OCI-LY7 (cell line): ENCODE measurements at regions not wholly inside any gene's neighbourhood (a gene's known extent, or its start where the extent isn't known, plus 50 kb on each side); places are given as distances from the start of the nearest gene placed in this dataset.

Source experiments
- BruUV-seq: library from RNA; stranded (reverse); fragments of 400-500 nt; replicated peaks from 2 replicates; lab custom pipeline; 2021; lab: Mats Ljungman, UMichigan
- CTCF ChIA-PET: fragments of 300-600 bp; sonication (Branson Sonifier 250); formaldehyde crosslinking; loops from one replicate; lab custom pipeline; 2022; ENCODE audit warnings: antibody characterized with exemption; ENCODE audit not compliant: unreplicated experiment; lab: Charles Lee
- POLR2A ChIA-PET: fragments of 300-600 bp; sonication (Branson Sonifier 250); formaldehyde crosslinking; loops from one replicate; lab custom pipeline; 2022; ENCODE audit warnings: antibody characterized with exemption; lab: Charles Lee
- DNase-seq: peaks from one replicate; pipeline ENCODE4 v3.0.0-alpha.2; 2015; ENCODE audit warnings: low spot score
- H2AFZ ChIP-seq: fragments of 200-600 bp; sonication (generic), shearing (Covaris generic); 2 replicates; pipeline ENCODE4 v1.6.1; 2014; ENCODE audit warnings: mild to moderate bottlenecking, antibody characterized with exemption, low read length, moderate library complexity
- H3K27ac ChIP-seq: fragments of 200-600 bp; sonication (generic); 2 replicates; pipeline ENCODE4 v1.5.1; 2014; ENCODE audit warnings: mixed run types, low read depth, mild to moderate bottlenecking, moderate library complexity, low read length, inconsistent platforms; ENCODE audit not compliant: poor library complexity, severe bottlenecking
- H3K36me3 ChIP-seq: fragments of 200-600 bp; sonication (generic); 2 replicates; pipeline ENCODE4 v1.6.1; 2014; ENCODE audit warnings: mild to moderate bottlenecking, antibody characterized with exemption, low read length, moderate library complexity, mixed read lengths; ENCODE audit not compliant: insufficient read depth
- H3K4me1 ChIP-seq: fragments of 200-600 bp; sonication (generic); 2 replicates; pipeline ENCODE4 v1.5.1; 2014; ENCODE audit warnings: mild to moderate bottlenecking, low read length; ENCODE audit not compliant: insufficient read depth, poor library complexity, severe bottlenecking
- H3K4me2 ChIP-seq: fragments of 200-600 bp; sonication (generic); 2 replicates; pipeline ENCODE4 v1.6.1; 2014; ENCODE audit warnings: mild to moderate bottlenecking, low read length
- H3K4me3 ChIP-seq: fragments of 200-600 bp; sonication (generic); 2 replicates; pipeline ENCODE4 v1.5.1; 2014; ENCODE audit warnings: mild to moderate bottlenecking, low read depth, low read length; ENCODE audit not compliant: poor library complexity, severe bottlenecking
- H3K79me2 ChIP-seq: fragments of 200-600 bp; sonication (generic); 2 replicates; pipeline ENCODE4 v1.6.1; 2016; ENCODE audit warnings: low read depth, mild to moderate bottlenecking, low read length, moderate library complexity, mixed read lengths; ENCODE audit not compliant: insufficient read depth
- H3K9me2 ChIP-seq: fragments of 200-600 bp; sonication (generic); 2 replicates; pipeline ENCODE4 v1.6.1; 2016; ENCODE audit warnings: mild to moderate bottlenecking, low read length, mixed read lengths; ENCODE audit not compliant: insufficient read depth
- H3K9me3 ChIP-seq: fragments of 200-600 bp; sonication (generic); 2 replicates; pipeline ENCODE4 v1.6.1; 2014; ENCODE audit warnings: mild to moderate bottlenecking, mixed run types, low read length, mixed read lengths
- H4K20me1 ChIP-seq: fragments of 200-600 bp; sonication (generic); 2 replicates; pipeline ENCODE4 v1.6.1; 2014; ENCODE audit warnings: mild to moderate bottlenecking, antibody characterized with exemption, low read length, moderate library complexity, mixed read lengths; ENCODE audit not compliant: insufficient read depth
- EZH2phosphoT487 ChIP-seq: fragments of 200-600 bp; sonication (generic); IDR thresholded peaks from 2 replicates; pipeline ENCODE4 v1.6.1; 2018; ENCODE audit warnings: low read depth, borderline replicate concordance, mild to moderate bottlenecking, mixed run types, antibody characterized with exemption, low read length, moderate library complexity, mixed read lengths
- intact Hi-C: fragments of 100-400 bp; cut with micrococcal nuclease; formaldehyde crosslinking; loops from one replicate; pipeline ENCODE4 v1.10.0; 2022; ENCODE audit not compliant: unreplicated experiment
- TF ChIP-seq, protein P1 (sequence below): fragments of 200-600 bp; sonication (generic); conservative IDR thresholded peaks from 2 replicates; pipeline ENCODE4 v1.5.1; 2014; ENCODE audit warnings: mild to moderate bottlenecking, antibody characterized with exemption, low read length, moderate library complexity, mixed read lengths

DNA sequence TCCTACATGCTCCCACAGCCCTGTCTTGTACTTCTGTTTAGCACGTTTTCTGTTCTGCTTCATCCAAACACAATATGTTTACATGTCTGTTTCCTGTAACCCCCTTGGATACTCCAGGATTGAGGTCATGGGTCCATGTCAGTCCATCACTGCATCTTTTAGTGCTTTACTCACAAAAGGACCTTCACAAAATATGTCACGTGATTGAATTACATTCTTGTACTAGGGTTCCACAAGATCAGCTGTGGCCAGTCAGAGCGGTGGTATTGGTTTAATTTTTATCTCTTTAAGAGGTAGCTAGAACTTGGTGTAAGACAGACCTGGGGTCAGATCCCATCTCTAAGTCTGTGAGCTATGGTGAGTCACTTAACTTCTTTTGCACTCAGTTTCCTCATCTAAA lies 201.2 kb upstream of the FAM78B start:
- Histone ChIP-seq H3K36me3 (no peaks in the 10 kb centered on the region), H3K27ac (no peak overlapping the region), H3K4me1 (no peaks in the 10 kb centered on the region), H3K4me3 (no peak overlapping the region), H3K9me3 (no peaks in the 10 kb centered on the region), H2AFZ (no peak overlapping the region), H4K20me1 (no peaks in the 10 kb centered on the region), H3K4me2 (no peak overlapping the region), H3K79me2 (no peaks in the 10 kb centered on the region), H3K9me2 (no peaks in the 10 kb centered on the region)
- TF ChIP-seq, protein P1, sequence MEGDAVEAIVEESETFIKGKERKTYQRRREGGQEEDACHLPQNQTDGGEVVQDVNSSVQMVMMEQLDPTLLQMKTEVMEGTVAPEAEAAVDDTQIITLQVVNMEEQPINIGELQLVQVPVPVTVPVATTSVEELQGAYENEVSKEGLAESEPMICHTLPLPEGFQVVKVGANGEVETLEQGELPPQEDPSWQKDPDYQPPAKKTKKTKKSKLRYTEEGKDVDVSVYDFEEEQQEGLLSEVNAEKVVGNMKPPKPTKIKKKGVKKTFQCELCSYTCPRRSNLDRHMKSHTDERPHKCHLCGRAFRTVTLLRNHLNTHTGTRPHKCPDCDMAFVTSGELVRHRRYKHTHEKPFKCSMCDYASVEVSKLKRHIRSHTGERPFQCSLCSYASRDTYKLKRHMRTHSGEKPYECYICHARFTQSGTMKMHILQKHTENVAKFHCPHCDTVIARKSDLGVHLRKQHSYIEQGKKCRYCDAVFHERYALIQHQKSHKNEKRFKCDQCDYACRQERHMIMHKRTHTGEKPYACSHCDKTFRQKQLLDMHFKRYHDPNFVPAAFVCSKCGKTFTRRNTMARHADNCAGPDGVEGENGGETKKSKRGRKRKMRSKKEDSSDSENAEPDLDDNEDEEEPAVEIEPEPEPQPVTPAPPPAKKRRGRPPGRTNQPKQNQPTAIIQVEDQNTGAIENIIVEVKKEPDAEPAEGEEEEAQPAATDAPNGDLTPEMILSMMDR: no peak
- TF ChIP-seq EZH2phosphoT487: no peak
- POLR2A ChIA-PET: no interaction called here
- intact Hi-C loops: no loop called here
- CTCF ChIA-PET: no interaction called here
- DNase-seq: no peak
- BruUV-seq: no TSS peak

DNA sequence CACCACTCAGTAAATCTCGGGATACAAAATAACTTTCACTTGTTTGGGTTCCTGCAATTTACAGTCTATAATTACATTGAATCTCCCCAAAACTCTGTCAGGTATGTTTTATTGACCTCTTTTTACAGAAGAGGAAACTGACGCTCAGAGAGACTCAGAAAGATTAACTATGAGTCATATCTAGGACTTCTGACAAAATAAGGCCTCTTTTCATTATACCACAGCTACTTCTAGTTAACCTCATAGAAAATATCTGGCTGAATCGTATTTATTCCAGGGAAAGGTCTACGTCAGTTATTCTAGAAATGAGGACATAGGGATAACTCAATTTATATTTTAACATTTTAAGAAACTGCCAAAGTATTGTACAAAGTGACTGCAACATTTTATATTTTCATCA lies 211.1 kb upstream of the FAM78B start:
- no peaks in the 10 kb centered on the region for H3K79me2 ChIP-seq
- H3K4me2 ChIP-seq: no peak overlapping the region
- POLR2A ChIA-PET: no interaction called here
- CTCF ChIA-PET: no interaction called here
- H3K9me3 ChIP-seq: no peaks in the 10 kb centered on the region
- DNase-seq: no peak
- H3K4me3 ChIP-seq: no peak overlapping the region
- TF ChIP-seq, protein P1: no peak
- TF ChIP-seq EZH2phosphoT487: no peak
- BruUV-seq: no TSS peak
- intact Hi-C loops: no loop called here
- H3K36me3 ChIP-seq: no peaks in the 10 kb centered on the region
- H3K27ac ChIP-seq: no peak overlapping the region
- H4K20me1 ChIP-seq: no peaks in the 10 kb centered on the region
- H2AFZ ChIP-seq: no peak overlapping the region
- no peaks in the 10 kb centered on the region for H3K4me1 ChIP-seq
- no peaks in the 10 kb centered on the region for H3K9me2 ChIP-seq

DNA sequence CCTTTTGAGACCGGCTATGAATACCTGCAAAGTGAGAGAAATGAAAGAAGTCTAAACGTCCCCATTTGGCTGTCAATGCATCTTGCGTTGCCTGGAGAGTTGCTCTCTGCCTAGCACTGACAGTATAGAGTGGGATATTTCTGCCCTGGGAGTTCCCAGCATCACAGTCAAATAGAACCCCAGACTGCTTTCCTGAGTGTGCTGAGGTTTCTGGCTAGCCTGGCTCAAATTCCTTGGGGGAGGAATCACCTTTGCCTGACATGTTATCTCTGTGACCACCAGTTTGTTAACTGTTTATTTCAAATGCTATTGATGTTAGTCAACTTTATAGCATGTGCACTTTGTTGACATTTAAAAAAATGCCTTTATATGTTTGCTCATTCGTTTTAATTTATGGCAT lies 212.0 kb upstream of the FAM78B start:
- no peak overlapping the region for H3K4me3 ChIP-seq
- H3K9me2 ChIP-seq: no peaks in the 10 kb centered on the region
- no peaks in the 10 kb centered on the region for H3K36me3 ChIP-seq
- POLR2A ChIA-PET: interaction anchor here (0.6 kb wide), 1 partner anchor 193 kb away, joined by 3 read pairs; no protein-coding TSS in a partner anchor
- TF ChIP-seq, protein P1: no peak
- TF ChIP-seq EZH2phosphoT487: no peak
- no peaks in the 10 kb centered on the region for H3K4me1 ChIP-seq
- no TSS peak for BruUV-seq
- no peak overlapping the region for H3K27ac ChIP-seq
- CTCF ChIA-PET: no interaction called here
- no peak overlapping the region for H2AFZ ChIP-seq
- H3K9me3 ChIP-seq: no peaks in the 10 kb centered on the region
- intact Hi-C loops: no loop called here
- no peaks in the 10 kb centered on the region for H3K79me2 ChIP-seq
- DNase-seq: no peak
- H3K4me2 ChIP-seq: no peak overlapping the region
- H4K20me1 ChIP-seq: no peaks in the 10 kb centered on the region
